RWPE1 (cell line): ENCODE measurements at regions not wholly inside any gene's neighbourhood (a gene's known extent, or its start where the extent isn't known, plus 50 kb on each side); places are given as distances from the start of the nearest gene placed in this dataset.

ENCODE experiments used
- CTCF ChIA-PET: fragments of 350-600 bp; sonication (Branson Sonifier 250); formaldehyde crosslinking; extraction: SDS; loops from one replicate; lab custom pipeline; 2021; lab: Yijun Ruan, JAX
- POLR2A ChIA-PET: fragments of 400-600 bp; formaldehyde crosslinking; extraction: SDS; loops from one replicate; lab custom pipeline; 2020; ENCODE audit warnings: antibody characterized with exemption; ENCODE audit not compliant: low non-redundant PET; lab: Yijun Ruan, JAX
- DNase-seq: peaks from one replicate; pipeline ENCODE4 v3.0.0; 2012; ENCODE audit warnings: low spot score
- H3K27ac ChIP-seq: fragments of 450-650 bp; 2 replicates; pipeline ENCODE4 v1.5.1; 2017
- TF ChIP-seq, protein P1 (sequence below): fragments of 450-650 bp; conservative IDR thresholded peaks from 2 replicates; pipeline ENCODE4 v1.5.1; 2017; ENCODE audit warnings: low read depth, mild to moderate bottlenecking

DNA sequence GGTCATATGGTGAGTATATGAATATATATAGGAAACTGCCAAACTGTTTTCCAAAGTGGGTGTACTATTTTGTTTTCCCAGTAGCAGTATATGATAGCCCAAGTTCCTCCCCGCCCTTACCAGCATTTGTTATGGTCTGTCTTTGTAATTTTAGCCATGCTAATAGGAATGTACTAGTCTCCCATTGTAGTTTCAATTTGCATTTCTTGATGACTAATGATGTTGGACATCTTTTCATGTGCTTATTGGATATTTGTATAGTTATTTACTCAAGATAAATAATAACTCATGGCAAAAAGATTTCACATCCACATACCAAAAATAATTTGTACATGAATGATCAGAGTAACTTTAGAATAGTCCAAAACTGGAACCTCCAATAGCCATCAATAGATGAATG is 75.3 kb upstream of the SERP2 start:
- ChIA-PET POLR2A (no interaction called here), CTCF (no interaction called here)
- TF ChIP-seq, protein P1, sequence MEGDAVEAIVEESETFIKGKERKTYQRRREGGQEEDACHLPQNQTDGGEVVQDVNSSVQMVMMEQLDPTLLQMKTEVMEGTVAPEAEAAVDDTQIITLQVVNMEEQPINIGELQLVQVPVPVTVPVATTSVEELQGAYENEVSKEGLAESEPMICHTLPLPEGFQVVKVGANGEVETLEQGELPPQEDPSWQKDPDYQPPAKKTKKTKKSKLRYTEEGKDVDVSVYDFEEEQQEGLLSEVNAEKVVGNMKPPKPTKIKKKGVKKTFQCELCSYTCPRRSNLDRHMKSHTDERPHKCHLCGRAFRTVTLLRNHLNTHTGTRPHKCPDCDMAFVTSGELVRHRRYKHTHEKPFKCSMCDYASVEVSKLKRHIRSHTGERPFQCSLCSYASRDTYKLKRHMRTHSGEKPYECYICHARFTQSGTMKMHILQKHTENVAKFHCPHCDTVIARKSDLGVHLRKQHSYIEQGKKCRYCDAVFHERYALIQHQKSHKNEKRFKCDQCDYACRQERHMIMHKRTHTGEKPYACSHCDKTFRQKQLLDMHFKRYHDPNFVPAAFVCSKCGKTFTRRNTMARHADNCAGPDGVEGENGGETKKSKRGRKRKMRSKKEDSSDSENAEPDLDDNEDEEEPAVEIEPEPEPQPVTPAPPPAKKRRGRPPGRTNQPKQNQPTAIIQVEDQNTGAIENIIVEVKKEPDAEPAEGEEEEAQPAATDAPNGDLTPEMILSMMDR: no peak
- no peak for DNase-seq
- no peak overlapping the region for H3K27ac ChIP-seq

DNA sequence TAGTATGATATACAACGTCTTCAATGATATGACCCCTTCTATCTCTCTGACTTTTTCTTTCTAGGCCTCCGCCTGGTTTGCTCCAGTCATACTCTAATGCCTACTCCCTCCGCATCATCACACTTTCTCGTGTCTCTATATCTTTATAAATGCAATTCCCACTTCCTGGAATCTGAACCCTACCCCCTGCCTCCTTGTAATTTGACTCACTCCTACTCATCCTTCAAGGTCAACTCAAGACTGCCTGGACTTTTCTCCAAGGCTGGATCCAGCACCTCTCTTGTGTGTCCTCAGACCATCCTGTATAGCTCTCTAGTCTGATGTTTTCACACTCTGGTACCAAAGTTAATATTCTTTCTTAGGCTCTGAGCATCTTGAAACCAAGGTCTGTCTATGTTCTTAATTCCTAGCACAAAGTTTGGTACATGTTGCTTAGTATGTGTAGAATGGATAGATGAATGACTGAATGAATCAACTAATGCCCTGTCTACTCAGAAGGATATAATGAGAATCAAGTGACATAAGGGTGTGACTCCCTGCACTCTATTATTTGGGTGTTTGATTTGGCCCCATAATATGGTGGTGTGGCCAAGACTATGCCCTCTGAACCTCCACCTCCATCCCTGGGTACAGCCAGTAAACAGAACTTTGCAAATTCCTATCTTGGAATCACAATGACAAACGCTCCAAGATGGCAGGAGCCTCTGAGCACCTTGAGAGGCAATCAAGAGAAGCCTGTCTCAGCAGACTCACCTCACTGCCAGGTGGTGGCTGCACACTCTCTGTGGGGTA is 74.3 kb upstream of the SERP2 start:
- CTCF ChIA-PET: interaction anchor here (0.6 kb wide), 1 partner anchor 1987 kb away, joined by 3 read pairs; no protein-coding TSS in a partner anchor
- TF ChIP-seq, protein P1: no peak
- no peak overlapping the region for H3K27ac ChIP-seq
- POLR2A ChIA-PET: no interaction called here
- DNase-seq: no peak

- ChIA-PET CTCF (no interaction called here), POLR2A (interaction anchor here (0.5 kb wide), 1 partner anchor 164 kb away, joined by 7 read pairs; no protein-coding TSS in a partner anchor)
- TF ChIP-seq, protein P1: no peak
- peak overlapping the region; percentile 85 for H3K27ac ChIP-seq
- DNase-seq: peak; percentile 92
Measured at GRCh38 chr13:44300895-44301638, 72.6 kb upstream of the SERP2 start.

GRCh38 chr13:44301639-44302015 is 72.0 kb upstream of the SERP2 start:
- CTCF ChIA-PET: interaction anchor here (0.9 kb wide), 1 partner anchor 157 kb away, joined by 4 read pairs; no protein-coding TSS in a partner anchor
- TF ChIP-seq, protein P1: no peak
- DNase-seq: no peak
- POLR2A ChIA-PET: no interaction called here
- peak overlapping the region; percentile 78 for H3K27ac ChIP-seq

- TF ChIP-seq, protein P1: no peak
- DNase-seq: no peak
- ChIA-PET POLR2A (no interaction called here), CTCF (interaction anchor here (0.9 kb wide), 1 partner anchor 158 kb away, joined by 4 read pairs; no protein-coding TSS in a partner anchor)
- H3K27ac ChIP-seq: no peak overlapping the region
Measured at GRCh38 chr13:44302233-44302632, 71.4 kb upstream of the SERP2 start.

- H3K27ac ChIP-seq: no peak overlapping the region
- ChIA-PET CTCF (no interaction called here), POLR2A (no interaction called here)
- TF ChIP-seq, protein P1: no peak
- no peak for DNase-seq
Measured at GRCh38 chr13:44302940-44303575, 70.6 kb upstream of the SERP2 start.
